GM12878 (cell line): ENCODE measurements at regions not wholly inside any gene's neighbourhood (a gene's known extent, or its start where the extent isn't known, plus 50 kb on each side); places are given as distances from the start of the nearest gene placed in this dataset.

ENCODE experiments used
- CHD4 ChIP-seq: fragments of 200-600 bp; sonication (generic); IDR thresholded peaks from 2 replicates; pipeline ENCODE4 v1.6.1; 2016; ENCODE audit warnings: mild to moderate bottlenecking
- GABPA ChIP-seq: IDR thresholded peaks from 2 replicates; pipeline ENCODE4 v1.6.1; 2014; ENCODE audit warnings: antibody characterized with exemption, low read depth, mild to moderate bottlenecking, inconsistent platforms
- KDM1A ChIP-seq: fragments of 200-600 bp; sonication (generic); IDR thresholded peaks from 2 replicates; pipeline ENCODE4 v1.6.1; 2016; ENCODE audit warnings: borderline replicate concordance
- NFIC ChIP-seq: IDR thresholded peaks from 2 replicates; pipeline ENCODE4 v1.6.1; 2012; ENCODE audit warnings: low read depth, mild to moderate bottlenecking, inconsistent platforms, low read length, moderate library complexity
- PAX5 ChIP-seq: IDR thresholded peaks from 2 replicates; pipeline ENCODE4 v1.6.1; 2011; ENCODE audit warnings: low read depth, low read length, borderline replicate concordance
- PAX8 ChIP-seq: fragments of 450-650 bp; IDR thresholded peaks from 2 replicates; pipeline ENCODE4 v1.6.1; 2017; ENCODE audit warnings: mild to moderate bottlenecking, moderate library complexity
- POLR2A ChIP-seq: IDR thresholded peaks from 2 replicates; pipeline ENCODE4 v1.6.1; 2011; ENCODE audit warnings: low read depth, mild to moderate bottlenecking, low read length
- POLR2AphosphoS5 ChIP-seq: IDR thresholded peaks from 2 replicates; pipeline ENCODE4 v1.6.1; 2011; ENCODE audit warnings: mild to moderate bottlenecking, low read length, inconsistent platforms
- RAD21 ChIP-seq: IDR thresholded peaks from 2 replicates; pipeline ENCODE4 v1.6.1; 2011; ENCODE audit warnings: mild to moderate bottlenecking, low read depth, low read length, moderate library complexity; ENCODE audit not compliant: insufficient read depth
- RUNX3 ChIP-seq: IDR thresholded peaks from 2 replicates; pipeline ENCODE4 v1.6.1; 2012; ENCODE audit warnings: low read length, inconsistent platforms
- TAF1 ChIP-seq: IDR thresholded peaks from 2 replicates; pipeline ENCODE4 v1.6.1; 2011; ENCODE audit warnings: mild to moderate bottlenecking, low read depth, low read length, borderline replicate concordance
- TF ChIP-seq, protein P1 (sequence below), 3 experiments: IDR thresholded peaks in 2 of 3; conservative IDR thresholded peaks in 1 of 3; 2 replicates each; pipeline ENCODE4 v1.5.1; 2011; ENCODE audit warnings: low read depth in 3 of 3, low read length in 3 of 3, mild to moderate bottlenecking in 3 of 3, control low read depth in 2 of 3, moderate library complexity in 2 of 3, inconsistent platforms in 1 of 3, mixed read lengths in 1 of 3; ENCODE audit not compliant: control insufficient read depth in 2 of 3, insufficient read depth in 1 of 3; ENCODE audit errors: extremely low read depth in 1 of 3
- TF ChIP-seq, protein P2 (sequence below): IDR thresholded peaks from 2 replicates; pipeline ENCODE4 v1.6.1; 2011; ENCODE audit warnings: low read depth, mild to moderate bottlenecking, low read length, moderate library complexity, borderline replicate concordance; ENCODE audit errors: extremely low read depth
- TF ChIP-seq, protein P3 (sequence below): fragments of 450-650 bp; IDR thresholded peaks from 2 replicates; pipeline ENCODE4 v1.6.1; 2014; ENCODE audit warnings: mild to moderate bottlenecking

DNA sequence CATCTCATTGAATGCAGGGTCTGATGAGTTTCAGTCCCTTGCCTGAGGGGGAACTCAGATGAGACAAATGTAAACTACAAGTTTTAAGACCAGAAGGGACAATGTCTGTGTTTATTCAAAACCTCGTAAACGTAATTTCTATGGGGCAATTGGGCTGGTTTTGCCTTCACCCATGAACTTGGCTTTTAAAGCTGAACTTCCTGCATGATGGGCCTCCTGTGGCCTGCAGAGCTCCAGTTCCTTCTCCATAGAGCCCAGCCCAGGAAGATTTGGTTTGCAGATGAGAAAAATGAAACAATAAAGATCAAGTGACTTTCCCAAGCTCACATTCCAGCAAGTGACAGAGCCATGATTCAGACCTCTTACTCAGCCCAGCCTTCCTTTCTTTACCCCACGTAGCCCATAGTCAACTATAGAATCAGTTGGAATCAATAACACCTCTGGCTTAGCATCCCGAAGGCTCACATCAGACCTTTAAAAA, 612.3 kb downstream of the UTRN start:
- TF ChIP-seq POLR2AphosphoS5 (no peak), NFIC (no peak), RUNX3 (no peak), KDM1A (no peak), RAD21 (no peak), CHD4 (no peak), GABPA (no peak), PAX5 (no peak), POLR2A (no peak), TAF1 (no peak), PAX8 (no peak)
- TF ChIP-seq, protein P1, sequence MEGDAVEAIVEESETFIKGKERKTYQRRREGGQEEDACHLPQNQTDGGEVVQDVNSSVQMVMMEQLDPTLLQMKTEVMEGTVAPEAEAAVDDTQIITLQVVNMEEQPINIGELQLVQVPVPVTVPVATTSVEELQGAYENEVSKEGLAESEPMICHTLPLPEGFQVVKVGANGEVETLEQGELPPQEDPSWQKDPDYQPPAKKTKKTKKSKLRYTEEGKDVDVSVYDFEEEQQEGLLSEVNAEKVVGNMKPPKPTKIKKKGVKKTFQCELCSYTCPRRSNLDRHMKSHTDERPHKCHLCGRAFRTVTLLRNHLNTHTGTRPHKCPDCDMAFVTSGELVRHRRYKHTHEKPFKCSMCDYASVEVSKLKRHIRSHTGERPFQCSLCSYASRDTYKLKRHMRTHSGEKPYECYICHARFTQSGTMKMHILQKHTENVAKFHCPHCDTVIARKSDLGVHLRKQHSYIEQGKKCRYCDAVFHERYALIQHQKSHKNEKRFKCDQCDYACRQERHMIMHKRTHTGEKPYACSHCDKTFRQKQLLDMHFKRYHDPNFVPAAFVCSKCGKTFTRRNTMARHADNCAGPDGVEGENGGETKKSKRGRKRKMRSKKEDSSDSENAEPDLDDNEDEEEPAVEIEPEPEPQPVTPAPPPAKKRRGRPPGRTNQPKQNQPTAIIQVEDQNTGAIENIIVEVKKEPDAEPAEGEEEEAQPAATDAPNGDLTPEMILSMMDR (IDR thresholded peaks at IDR 0.05 in 2 of 3, conservative IDR thresholded peaks at IDR 0.05 in 1 of 3; ENCODE audit: control insufficient read depth in 2 of 3, extremely low read depth in 1 of 3, insufficient read depth in 1 of 3, low read depth in 3 of 3, low read length in 3 of 3): no peak
- TF ChIP-seq, protein P2, sequence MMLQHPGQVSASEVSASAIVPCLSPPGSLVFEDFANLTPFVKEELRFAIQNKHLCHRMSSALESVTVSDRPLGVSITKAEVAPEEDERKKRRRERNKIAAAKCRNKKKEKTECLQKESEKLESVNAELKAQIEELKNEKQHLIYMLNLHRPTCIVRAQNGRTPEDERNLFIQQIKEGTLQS: no peak
- TF ChIP-seq, protein P3, sequence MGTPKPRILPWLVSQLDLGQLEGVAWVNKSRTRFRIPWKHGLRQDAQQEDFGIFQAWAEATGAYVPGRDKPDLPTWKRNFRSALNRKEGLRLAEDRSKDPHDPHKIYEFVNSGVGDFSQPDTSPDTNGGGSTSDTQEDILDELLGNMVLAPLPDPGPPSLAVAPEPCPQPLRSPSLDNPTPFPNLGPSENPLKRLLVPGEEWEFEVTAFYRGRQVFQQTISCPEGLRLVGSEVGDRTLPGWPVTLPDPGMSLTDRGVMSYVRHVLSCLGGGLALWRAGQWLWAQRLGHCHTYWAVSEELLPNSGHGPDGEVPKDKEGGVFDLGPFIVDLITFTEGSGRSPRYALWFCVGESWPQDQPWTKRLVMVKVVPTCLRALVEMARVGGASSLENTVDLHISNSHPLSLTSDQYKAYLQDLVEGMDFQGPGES: no peak
